OCI-M1 (cell line): ENCODE measurements at regions not wholly inside any gene's neighbourhood (a gene's known extent, or its start where the extent isn't known, plus 50 kb on each side); places are given as distances from the start of the nearest gene placed in this dataset.

Source experiments
- DNase-seq: peaks from one replicate; lab custom pipeline; 2025; lab: John Stamatoyannopoulos, UW

DNA sequence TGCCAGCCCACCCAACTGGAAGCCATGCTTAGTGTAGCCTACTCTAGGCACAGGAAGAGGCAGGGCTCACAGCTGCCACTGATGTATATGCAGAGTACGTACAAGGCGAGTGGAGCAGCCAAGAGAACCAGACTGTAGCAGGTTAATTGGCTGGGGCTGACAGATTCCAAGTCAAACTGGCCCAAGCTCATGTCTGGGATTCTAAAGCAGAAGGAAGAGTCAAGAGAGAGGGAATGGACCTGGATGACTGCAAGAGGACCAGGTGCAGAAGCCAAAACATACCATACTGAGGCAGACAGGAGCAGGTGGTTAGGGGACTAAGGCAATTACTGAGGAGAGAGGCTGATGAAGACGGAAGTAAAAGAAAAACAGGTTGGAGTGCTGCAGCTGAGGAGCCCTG lies 51.3 kb upstream of the LRRN2 start:
- DNase-seq, result no peak

DNA sequence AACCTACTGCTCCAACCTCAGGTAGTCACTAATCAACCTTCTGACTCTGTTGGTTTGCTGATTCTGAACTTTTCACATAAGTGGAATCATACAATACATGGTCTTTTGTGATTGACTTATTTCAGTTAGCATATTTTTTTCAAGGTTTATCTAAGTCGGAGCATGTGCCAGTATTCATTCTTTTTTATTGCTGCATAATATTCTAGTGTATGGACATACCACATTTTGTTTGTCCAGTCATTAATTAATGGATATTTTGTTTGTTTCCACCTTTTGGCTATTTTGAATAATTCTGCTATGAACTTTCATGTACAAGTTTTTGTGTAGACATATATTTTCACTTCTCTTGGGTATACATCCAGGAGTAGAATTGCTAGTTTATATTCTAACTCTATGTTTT lies 53.0 kb upstream of the LRRN2 start:
- DNase-seq, result no peak

DNA sequence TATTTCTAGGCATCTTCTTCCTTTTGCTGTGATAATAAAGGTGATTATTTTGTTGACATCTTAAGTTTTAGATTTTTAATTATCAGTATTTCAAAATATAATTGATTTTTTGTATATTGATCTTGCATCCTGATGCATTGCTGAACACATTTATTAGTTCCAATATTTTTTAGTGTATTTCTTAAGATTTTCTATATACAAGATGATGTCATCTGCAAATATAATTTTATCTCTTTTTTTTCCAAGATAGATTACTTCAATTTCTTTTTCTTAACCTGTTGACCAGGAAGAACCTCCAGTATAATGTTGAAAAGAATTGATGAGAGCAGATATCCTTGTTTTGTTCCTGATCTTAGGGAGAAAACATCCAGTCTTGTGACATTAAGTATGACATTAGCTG lies 54.8 kb upstream of the LRRN2 start:
- no peak for DNase-seq

DNA sequence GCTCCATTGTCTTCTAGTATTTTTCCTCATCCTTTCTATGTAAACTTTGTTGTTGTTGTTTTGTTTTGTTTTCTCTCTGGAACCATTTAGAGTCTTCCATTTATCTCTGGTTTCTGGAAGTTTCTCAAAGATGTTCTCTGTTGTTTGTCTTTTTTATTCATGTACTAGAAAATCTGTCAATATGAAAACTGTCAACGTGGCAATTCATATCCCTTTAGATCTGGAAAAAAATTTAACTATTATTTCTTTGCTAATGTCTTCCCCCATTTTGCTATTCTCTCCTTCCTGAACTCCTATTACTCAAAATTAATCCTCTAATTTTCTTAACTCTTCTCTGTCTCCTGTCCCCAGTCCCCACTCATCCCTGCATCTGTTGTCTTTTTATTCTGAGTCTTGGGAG lies 55.9 kb upstream of the LRRN2 start:
- DNase-seq, result no peak

DNA sequence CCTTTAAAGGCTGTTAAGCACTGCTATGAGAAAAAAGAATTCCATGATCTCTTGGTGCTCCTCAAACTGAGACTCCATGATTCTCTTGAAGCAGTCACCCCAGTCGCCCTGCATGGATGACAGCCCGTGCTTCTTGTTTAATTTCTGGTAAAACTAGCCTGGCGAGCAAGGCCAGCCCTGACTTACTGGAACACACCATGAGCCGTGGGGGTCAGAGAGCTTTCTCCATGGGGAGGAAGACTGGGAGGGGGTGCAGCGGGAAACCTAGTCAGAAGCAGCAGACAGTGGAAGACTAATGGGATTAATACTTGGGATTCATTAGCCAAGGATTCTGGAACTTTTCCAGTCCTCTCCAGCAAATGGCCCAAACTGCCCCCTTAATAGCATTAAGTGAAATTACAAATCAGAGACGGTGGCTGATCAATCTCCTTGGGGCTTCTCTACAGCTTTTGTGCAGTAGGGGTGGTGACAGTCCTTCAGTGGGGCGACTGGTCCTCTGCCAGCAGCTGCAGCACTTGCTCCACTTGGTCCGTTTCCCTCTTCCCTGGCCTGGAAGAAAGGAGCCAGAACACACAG lies 57.2 kb upstream of the LRRN2 start:
- no peak for DNase-seq

DNA sequence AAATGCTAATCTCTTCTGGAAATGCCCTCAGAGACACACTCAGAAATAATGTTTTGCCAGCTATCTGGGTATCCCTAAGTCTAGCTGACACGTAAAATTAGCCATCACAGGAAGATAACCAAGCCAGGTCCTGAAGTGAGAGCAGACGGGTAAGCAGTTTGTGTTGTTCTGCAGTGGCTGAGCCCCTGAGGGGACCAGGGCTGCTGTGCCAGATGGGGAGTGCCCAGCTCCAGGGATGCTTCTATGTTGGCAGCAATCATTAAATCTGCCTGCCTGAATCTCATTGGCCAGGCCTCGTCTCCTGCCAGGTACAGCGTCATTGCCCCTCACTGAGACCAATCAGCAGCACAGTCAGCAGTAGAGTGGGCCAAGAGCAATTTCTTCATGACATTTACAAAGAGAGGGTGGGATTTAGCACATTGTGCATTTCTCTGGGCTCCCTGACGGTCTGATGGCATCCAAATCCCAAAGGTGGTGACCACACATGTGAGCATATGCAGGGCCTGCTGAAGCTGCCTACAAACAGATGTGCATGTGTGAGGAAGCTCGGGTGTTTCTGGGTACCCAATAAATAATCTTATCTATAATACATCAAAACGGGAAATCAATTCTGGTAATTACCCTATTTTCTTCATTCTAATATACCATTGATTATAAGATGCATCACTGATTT lies 58.7 kb upstream of the LRRN2 start:
- no peak for DNase-seq

DNA sequence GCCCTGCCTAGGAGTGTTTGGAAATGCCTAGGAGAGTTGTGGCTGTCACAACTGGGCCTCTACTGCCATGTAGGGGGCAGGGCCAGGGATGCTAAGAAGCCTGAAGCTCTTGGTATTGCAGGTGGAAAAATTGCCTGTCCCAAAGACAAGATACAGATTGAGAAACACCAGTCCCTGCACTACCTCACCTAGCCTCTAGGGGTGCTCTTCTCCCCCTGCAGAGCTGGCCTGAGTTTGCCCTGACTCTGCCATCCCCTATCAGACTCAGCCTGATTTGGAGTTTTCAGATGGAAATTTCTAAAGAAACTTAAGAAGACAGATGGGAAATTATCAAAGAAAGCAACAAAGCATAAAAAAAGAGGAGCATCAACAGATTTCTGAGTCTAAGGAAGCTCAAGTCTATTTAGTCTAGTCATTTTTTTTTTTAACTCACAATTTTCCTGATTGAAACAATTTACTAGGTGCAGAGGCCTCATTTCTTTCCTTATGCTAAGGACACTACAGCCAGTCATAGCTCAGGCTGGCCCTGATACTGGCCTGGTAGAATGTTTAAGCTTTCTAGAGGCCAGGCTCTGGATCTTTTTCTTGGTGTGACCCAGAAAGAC lies 61.4 kb upstream of the LRRN2 start:
- peak; percentile 83 for DNase-seq

DNA sequence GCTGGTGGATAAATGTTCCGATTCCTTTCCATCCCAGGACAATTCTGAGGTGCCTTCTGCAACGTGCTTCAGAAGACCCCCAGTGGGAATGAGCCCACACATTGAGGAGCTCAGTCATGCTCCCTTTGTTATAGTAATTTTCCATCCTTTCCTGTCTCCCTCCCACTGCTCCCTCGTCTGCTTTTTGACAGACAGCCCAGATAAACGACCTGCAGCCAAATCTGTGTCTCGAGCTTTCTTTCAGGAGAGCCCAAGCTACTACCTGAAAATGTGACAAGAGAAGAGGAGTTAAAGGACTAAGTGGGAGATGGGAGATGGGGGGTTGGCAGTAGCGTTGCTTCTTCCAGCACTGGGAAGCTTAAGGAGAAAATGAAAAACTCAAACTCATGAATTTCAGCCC lies 65.9 kb upstream of the LRRN2 start:
- no peak for DNase-seq

DNA sequence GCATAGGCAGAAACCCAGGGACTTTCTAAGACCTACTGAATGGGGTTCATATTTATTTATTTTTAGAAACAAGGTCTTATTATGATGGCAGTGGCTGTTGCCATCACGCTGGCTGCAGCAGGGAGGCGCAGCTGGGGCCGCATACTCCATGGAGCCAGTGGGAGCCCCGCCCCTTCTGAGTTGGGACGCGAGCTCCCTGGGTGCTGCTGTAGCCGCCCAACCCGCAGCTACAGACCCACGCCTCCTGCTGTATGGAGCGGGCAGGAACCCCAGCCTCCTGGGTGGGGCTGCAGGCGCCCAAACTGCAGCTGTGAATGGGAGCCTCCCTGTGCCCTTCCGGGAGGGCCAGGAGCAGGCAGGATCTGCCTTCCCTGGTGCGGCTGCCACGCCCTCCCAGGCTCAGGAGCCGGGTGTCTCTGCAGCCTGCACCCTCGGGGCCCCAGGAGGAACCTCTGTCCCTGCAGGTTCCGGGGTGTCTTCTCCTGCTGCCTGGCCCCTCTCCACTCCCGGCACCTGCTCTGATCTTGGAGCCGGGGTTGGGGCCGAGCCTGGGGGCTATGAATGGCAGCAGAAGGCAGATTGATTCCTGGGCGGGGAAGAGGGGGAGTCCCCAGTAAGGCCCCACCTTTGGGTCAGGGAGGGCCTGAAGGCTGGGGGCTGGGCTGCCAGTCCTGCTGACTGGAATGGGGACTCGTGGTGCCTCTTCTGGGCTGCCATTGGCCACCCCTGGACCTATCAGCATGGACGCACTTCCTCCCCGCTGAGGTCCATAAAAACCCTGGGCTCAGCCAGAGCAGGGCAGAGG lies 66.5 kb upstream of the LRRN2 start:
- no peak for DNase-seq

DNA sequence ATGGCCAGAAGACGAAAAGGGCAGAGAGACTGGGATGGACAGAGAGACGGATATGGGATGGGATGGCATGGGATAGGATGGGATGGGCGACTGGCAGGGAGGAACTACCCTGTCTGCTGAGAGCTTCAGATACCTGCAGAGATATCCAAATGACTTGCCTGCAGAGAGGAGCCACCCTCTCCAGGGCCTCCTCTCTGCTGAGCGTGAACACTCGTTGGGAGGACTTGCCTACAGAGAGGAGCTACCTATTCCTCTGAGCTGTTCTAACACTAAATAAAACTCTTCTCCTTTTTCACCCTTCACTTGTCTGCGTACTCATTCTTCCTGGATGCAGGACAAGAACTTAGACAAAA lies 67.1 kb upstream of the LRRN2 start:
- DNase-seq, result no peak

DNA sequence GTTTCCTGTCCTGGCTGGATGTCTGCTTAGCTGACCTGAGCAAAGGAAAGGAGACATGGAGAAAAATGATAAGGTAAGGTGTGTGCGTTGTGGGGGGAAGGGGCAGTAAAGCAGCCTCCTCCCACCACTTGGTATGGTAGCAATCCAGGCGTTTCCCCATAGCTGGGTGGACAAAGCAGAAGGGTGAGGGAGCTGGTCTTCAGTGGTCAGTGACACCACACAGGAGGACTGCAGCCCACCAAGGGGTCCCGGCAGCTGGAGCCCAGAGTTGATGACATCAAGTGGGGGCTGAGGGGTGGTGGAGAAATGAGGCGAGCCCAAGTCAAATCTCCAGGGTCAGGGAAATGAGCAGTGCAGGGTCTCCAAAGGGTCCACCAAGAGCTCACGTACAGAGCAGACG lies 69.3 kb upstream of the LRRN2 start:
- no peak for DNase-seq

DNA sequence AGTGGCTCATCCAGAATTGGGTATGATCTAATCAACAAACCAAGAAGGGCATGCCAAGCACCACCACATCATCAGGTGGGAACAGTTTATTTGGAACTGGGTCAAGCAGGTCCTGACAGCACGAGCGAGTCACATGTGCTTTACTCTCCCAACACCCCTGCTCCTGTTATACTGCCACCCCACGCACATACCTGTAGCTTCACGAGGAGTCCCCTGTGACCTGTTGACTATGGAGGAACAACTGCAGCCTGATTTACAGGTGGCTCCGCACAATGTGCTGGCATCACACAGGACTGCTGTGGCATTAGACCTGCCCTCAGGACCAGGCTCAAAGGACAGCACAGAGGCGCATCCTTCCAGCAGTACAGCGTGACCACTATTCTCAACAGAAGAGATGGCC lies 70.8 kb upstream of the LRRN2 start:
- no peak for DNase-seq

DNA sequence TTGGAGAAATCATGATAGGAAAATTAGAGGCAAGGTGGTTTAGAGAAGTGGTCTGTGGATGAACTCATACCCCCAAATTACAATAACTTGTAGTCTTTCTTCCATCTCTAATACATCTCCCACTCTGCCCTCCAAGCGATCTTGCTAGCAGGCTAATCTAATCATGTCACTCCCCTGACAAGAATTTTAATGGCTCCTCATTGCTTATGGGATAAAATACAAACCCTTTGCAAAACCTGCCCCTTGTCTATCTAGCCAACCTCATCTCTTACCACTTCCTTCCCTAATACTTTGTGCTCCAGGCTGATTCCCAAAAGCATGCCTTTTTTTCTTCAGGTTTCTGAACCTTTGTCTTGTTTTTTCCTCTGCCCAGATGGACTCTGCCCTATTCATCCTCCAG lies 71.3 kb upstream of the LRRN2 start:
- DNase-seq, result no peak

DNA sequence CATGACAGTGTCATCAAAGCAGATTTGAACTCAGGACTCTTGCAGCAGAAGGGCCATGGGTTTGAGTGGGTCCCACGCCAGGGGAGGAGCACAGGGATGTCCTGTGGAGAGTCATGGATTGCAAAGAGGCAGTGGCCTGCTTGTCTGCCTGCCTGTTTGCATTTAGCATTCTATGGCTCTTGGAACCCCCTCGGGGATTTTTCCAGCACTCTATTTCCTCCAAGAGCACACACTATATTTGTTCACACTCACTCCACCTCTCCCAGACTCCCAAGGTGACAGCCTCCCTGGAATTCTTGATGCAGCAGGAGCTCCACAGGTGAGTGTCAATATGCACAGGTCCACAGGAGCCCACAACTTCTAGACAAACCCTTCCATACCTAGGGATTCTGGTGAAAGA lies 73.1 kb upstream of the LRRN2 start:
- DNase-seq, result no peak

DNA sequence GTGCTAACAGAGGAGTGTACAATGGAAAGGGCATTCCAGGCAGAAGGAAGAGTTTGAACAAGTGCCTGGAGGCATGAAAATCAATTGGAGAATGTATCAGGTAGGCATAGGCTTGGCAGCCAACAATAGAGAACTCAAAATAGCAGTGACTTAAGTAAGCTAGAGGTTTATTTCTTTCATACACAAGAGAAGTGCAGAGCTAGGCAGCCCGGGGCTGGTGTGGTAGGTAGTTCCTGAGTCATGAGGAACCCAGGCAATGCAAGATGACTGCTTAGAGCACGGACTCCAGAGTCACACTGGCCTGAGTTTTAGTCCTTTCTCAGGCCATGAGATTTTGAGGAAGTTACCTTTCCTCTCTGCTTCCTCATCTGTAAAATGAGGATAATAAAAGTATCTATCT lies 74.8 kb upstream of the LRRN2 start:
- DNase-seq, result no peak

DNA sequence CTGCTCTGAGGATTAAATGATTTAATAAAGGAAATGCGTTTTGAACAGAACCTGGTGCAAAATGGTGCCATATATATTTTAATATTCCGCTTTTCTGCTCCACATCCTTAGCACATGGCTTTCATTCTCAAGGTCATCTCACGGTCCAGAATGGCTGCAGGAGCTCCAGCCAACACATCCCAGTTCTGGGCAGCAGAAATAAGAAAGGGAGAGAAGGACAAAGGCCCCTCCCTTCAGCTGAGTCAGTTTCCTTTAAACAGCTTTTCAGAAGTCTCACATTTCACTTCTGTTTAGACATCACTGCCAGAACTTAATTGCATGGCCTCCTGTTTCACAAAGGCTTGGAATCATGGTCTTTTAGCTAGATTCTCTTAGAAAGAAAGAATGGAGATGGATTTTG lies 75.2 kb upstream of the LRRN2 start:
- no peak for DNase-seq

DNA sequence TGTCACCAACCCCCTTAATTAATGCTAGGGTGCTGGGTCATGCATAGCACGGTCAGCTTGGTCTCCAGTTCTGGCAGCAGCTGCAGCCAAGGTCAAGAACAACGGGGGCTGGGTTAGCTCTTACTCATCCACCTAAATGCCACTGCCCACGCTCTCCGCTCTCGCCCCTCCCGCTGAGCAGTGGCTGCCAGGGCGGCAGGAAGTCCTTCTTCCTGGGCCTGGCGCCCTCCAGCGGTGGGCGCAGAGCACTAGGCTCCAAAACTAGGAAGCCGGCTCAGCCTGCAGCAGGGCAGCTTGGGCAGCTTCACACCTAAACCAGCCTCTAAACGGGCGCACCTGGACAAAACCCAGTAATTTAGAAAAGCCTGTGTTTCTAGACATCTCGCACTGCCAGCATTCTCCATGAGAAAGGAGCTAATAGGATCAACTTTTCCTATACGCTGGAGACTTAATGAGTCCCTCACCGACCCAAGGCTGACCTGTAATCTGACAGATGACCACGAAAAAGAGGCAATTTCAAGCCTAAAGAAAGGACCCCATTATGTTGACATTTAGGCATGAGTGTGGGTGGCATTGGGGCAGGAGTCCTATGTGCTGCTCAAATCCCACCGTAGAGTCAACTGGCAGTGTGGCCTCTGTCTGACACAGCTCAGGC lies 78.4 kb upstream of the LRRN2 start:
- DNase-seq, result peak; percentile 90

DNA sequence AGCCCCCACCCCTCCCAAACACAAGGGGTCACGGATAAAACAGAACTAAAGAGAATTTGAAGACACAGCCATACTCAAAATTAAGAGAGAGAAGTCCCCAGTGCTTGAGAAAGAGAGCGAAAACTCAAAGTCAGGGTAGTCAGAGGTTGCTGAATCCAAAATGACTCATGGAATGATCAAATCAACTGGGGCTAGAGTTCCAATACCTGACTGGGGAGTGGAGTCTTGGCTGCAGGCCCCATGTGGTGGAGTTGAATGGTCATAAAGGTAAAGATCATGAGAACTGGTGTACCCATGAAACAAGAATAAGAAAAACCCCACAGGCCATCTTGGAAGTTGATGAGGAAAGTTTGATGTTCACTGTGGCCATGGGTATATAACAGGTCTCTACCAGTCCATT lies 84.5 kb upstream of the LRRN2 start:
- no peak for DNase-seq

DNA sequence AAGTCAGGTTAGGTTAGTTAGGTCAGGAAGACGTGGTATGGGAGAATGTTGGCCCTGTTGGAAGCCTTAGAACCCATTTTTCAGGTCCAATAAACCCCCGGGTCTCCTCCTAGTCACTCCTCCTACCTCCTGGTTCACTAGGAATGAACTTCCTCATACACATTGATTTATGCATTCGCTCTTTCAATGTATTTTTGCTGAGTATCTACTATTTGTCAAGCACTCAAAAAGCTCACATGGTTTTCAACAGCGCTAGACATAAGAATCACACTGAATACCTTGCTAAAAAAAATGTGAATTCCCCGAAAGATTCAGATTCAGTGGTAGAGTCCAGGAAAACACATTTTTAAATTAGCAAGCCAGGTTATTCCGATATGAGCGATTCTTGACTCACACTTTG lies 85.8 kb upstream of the LRRN2 start:
- DNase-seq, result no peak

DNA sequence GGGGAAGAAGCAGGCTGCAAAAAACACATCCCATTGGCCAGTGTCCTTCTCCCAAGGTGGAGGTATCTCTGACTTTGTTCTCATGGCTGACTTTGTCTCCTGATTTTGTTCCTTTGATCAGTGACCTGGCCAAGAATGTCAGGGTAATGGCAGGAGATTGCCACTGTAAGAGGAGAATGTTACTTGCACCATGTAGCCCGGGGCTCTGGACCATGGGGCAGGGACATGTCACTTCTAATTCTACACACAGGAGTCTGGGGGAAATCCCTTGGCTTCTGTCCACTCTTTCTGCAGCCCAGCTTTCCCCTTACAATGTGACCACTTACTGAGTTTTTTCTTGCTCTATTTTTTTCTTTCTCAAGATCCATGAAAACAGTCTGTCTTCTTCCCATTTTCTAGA lies 87.7 kb upstream of the LRRN2 start:
- no peak for DNase-seq

DNA sequence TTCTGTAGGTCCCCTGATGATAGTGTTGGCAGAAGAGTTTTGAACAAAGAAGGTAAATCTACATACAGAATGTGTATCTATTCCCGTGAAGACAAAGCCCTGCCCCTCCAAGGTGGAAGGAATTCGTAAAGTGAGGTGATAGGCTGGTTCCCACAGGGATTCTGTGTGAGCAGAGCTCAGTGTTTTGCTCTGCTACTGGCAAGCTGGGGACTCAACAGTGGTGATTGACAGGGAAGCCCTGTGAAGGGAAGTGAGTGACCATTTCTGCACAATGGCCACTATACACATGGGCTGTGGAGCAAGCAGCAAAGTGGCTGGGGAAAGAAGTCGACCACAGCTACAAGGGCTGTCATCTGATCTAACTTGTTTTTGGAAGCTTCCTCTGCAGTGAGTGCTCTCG lies 90.0 kb upstream of the LRRN2 start:
- DNase-seq, result no peak

DNA sequence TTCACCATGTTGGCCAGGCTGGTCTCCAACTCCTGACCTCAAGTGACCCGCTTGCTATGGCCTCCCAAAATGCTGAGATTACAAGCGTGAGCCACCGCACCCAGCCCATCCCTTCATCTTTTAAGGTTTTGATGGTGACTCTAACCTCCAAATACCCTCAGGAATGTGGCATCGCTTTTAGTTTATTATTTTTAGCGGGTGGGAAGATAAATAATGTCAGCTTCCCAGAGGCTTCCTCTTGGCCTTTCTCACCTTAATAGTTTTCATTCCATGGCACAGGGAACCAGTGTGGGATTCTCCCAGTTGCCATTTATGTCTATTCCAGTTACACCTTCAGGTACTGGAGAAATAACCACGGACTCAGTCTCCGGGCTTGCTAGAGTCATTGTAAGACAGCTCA lies 92.1 kb upstream of the LRRN2 start:
- DNase-seq, result no peak

DNA sequence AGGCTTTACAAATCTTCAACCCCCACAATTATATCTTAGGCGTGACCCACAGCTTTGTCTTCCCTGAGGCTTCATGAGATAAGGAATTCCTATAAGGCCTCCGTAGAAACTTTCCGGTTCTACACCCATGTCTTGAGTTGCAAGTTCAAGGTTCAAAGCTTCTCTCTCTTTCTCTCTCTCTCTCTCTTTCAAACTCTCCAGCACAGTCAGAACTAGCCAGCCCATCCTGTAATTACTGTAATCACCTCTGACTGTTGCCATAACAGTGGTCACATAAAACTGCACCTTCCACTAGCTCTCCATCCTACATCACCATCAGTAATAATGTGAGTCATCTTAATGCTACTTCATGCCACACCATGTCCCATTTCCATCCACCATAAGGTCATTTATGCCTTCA lies 90.0 kb upstream of the NFASC start:
- DNase-seq, result no peak
